ENCODE measurements at regions not wholly inside any gene's neighbourhood (a gene's known extent, or its start where the extent isn't known, plus 50 kb on each side); places are given as distances from the start of the nearest gene placed in this dataset.

DNA sequence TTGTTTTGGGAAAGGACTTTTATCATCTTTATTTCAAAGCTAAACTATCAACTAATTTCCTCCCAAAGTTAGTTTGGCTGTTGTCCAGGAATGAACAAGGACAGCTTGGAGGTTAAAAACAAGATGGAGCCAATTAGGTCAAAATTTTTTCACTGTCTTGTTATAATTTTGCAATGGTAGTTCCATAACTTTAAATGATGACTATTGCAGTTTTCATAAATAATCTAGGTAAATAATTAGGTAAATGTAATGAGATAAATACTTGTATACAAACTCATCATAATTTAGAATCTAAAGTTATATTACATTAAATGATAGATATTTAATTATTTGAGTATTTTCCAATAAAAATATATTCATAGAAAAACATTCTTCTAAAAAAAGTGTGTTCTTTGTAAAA, 68.3 kb upstream of the DAZL start:
- no peaks in the 10 kb centered on the region for H3K36me3 Mint-ChIP-seq (ENCODE audit: insufficient read depth)
- DNase-seq (ENCODE audit: low spot score, unreplicated experiment) = no peak
- no peak overlapping the region for H3K27ac Mint-ChIP-seq
- H3K4me1 Mint-ChIP-seq (ENCODE audit: low read depth) = no peaks in the 10 kb centered on the region
- H3K9me3 Mint-ChIP-seq (ENCODE audit: low read depth) = peaks cover 11% of the 10 kb centered on the region
- H3K4me3 Mint-ChIP-seq (ENCODE audit: low read depth) = no peak overlapping the region
- TF ChIP-seq, protein P1, sequence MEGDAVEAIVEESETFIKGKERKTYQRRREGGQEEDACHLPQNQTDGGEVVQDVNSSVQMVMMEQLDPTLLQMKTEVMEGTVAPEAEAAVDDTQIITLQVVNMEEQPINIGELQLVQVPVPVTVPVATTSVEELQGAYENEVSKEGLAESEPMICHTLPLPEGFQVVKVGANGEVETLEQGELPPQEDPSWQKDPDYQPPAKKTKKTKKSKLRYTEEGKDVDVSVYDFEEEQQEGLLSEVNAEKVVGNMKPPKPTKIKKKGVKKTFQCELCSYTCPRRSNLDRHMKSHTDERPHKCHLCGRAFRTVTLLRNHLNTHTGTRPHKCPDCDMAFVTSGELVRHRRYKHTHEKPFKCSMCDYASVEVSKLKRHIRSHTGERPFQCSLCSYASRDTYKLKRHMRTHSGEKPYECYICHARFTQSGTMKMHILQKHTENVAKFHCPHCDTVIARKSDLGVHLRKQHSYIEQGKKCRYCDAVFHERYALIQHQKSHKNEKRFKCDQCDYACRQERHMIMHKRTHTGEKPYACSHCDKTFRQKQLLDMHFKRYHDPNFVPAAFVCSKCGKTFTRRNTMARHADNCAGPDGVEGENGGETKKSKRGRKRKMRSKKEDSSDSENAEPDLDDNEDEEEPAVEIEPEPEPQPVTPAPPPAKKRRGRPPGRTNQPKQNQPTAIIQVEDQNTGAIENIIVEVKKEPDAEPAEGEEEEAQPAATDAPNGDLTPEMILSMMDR (IDR thresholded peaks at IDR 0.05; ENCODE audit: unreplicated experiment) = no peak
- no peaks in the 10 kb centered on the region for H3K27me3 Mint-ChIP-seq

DNA sequence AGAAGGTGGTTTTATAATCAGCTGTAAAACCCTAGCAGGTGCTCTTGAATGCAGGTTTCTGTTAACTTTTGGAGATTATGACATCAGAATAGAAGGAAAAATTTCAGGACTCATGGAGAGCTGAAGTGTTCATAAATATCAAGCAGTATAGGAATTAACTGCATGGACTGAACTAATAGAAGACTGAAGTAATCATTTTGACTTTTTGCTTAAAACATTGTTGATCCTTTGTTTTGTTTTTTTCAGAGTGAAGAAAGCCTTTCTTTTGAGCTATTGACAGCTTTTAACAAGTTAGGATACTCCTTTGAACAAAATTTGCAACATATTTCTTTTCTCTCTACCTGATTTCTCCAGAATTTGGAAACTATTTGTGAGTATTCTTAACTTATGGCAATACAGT, 70.6 kb upstream of the DAZL start:
- TF ChIP-seq, protein P1 (IDR thresholded peaks at IDR 0.05; ENCODE audit: unreplicated experiment) = no peak
- no peaks in the 10 kb centered on the region for H3K36me3 Mint-ChIP-seq (ENCODE audit: insufficient read depth)
- no peaks in the 10 kb centered on the region for H3K4me1 Mint-ChIP-seq (ENCODE audit: low read depth)
- H3K9me3 Mint-ChIP-seq (ENCODE audit: low read depth) = peaks cover 11% of the 10 kb centered on the region
- H3K4me3 Mint-ChIP-seq (ENCODE audit: low read depth) = no peak overlapping the region
- no peak for DNase-seq (ENCODE audit: low spot score, unreplicated experiment)
- no peak overlapping the region for H3K27ac Mint-ChIP-seq
- no peaks in the 10 kb centered on the region for H3K27me3 Mint-ChIP-seq

DNA sequence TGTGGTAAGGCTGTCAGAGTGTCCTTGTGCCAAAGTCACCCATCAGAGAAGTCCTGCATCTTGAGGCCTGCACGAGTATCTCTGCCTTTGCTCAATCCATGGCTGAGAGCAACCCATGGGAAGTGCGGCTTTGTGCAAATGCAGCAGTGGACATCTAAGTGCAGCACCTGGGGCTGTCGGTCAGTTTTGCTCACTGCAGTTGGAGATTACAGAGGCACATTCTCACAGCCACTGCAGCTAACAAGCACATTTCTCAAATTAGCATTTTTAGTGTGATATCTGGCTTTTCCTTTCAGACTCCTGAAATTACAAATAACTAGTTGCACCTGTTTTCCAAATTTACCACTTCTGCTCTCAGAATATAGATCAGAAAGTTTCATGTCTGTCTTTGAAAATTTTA, 81.5 kb upstream of the DAZL start:
- H3K4me1 Mint-ChIP-seq (ENCODE audit: low read depth) = no peaks in the 10 kb centered on the region
- DNase-seq (ENCODE audit: low spot score, unreplicated experiment) = no peak
- H3K27ac Mint-ChIP-seq = no peak overlapping the region
- H3K9me3 Mint-ChIP-seq (ENCODE audit: low read depth) = peaks cover 8% of the 10 kb centered on the region
- no peak overlapping the region for H3K4me3 Mint-ChIP-seq (ENCODE audit: low read depth)
- no peaks in the 10 kb centered on the region for H3K27me3 Mint-ChIP-seq
- H3K36me3 Mint-ChIP-seq (ENCODE audit: insufficient read depth) = no peaks in the 10 kb centered on the region
- TF ChIP-seq, protein P1 (IDR thresholded peaks at IDR 0.05; ENCODE audit: unreplicated experiment) = no peak

DNA sequence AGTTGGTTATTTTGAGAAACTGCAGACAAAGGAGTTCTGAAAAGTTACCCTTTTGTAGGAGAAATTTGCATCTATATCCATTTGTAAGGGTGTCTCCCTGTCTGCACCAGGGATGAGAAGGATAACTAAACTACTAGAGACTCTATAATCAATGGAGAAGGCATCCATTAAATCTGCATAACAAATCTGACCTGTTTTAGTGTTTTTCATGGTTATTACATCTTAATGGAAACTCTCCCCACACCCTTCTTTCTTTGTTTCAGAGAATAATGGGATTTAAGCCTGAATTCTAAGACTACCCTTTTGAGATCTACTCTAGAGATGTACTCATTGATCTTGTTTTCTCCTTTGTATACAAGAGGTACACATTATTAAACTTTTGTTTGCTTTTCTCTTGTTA, 82.0 kb upstream of the DAZL start:
- Mint-ChIP-seq H3K27ac (no peak overlapping the region), H3K36me3 (ENCODE audit: insufficient read depth) (no peaks in the 10 kb centered on the region), H3K4me1 (ENCODE audit: low read depth) (no peaks in the 10 kb centered on the region), H3K4me3 (ENCODE audit: low read depth) (no peak overlapping the region), H3K27me3 (no peaks in the 10 kb centered on the region), H3K9me3 (ENCODE audit: low read depth) (peaks cover 8% of the 10 kb centered on the region)
- no peak for DNase-seq (ENCODE audit: low spot score, unreplicated experiment)
- TF ChIP-seq, protein P1 (IDR thresholded peaks at IDR 0.05; ENCODE audit: unreplicated experiment) = no peak

DNA sequence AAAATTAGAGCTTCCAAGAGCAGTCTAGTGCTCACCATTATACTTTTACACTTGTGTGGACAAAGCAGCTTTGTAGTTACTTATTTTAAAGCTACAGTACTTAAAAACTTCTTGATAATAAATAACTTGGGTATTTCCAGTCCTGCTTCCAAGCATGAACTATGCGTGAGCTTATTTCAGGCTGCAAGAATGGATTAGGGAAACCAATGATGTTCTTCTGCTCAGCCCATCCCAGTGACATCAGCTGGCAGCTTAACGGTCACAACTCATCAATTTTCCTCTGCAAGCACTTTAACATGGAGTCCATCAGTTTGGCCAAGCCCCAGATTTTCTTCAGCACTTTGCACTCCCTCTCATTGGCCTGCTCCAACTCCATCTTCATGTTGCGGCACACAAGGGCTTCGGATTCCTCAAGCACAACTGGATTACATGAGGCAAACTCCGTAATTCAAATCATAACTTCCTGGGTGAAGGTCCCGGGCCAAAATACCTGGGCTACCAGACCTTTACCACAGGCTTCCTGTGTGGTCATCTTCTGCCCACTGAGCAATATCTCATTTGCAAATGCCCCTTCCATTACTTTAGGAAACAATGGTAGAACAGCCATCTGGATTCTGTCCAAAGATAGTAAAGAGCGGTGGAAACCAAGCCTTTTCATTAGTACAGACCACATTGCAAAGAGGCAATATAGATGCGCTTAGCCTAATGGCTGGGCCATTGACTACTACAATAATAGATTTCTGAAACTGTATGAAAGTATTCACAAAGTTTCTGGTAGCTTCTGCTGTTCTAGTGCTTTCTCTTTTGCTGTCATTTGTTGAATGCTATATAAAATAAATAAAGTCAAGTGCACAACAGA, 87.5 kb upstream of the DAZL start:
- H3K4me3 Mint-ChIP-seq (ENCODE audit: low read depth) = no peak overlapping the region
- TF ChIP-seq, protein P1 (IDR thresholded peaks at IDR 0.05; ENCODE audit: unreplicated experiment) = no peak
- no peak overlapping the region for H3K27ac Mint-ChIP-seq
- peaks cover 6% of the 10 kb centered on the region for H3K9me3 Mint-ChIP-seq (ENCODE audit: low read depth)
- H3K36me3 Mint-ChIP-seq (ENCODE audit: insufficient read depth) = no peaks in the 10 kb centered on the region
- no peak for DNase-seq (ENCODE audit: low spot score, unreplicated experiment)
- H3K4me1 Mint-ChIP-seq (ENCODE audit: low read depth) = peaks cover 11% of the 10 kb centered on the region
- H3K27me3 Mint-ChIP-seq = no peaks in the 10 kb centered on the region

All from progenitor cell of endocrine pancreas (in vitro differentiated cells).